ENCODE measurements at regions not wholly inside any gene's neighbourhood (a gene's known extent, or its start where the extent isn't known, plus 50 kb on each side); places are given as distances from the start of the nearest gene placed in this dataset.

- Mint-ChIP-seq H3K4me1 (ENCODE audit: low read depth) (no peaks in the 10 kb centered on the region), H3K9me3 (peaks cover 30% of the 10 kb centered on the region), H3K27me3 (no peaks in the 10 kb centered on the region), H3K4me3 (no peak overlapping the region), H3K36me3 (ENCODE audit: low read depth) (no peaks in the 10 kb centered on the region), H3K27ac (no peak overlapping the region)
- DNase-seq = no peak
Observed at GRCh38 chr3:20798666-20799065, 612.7 kb upstream of the SGO1 start.

DNA sequence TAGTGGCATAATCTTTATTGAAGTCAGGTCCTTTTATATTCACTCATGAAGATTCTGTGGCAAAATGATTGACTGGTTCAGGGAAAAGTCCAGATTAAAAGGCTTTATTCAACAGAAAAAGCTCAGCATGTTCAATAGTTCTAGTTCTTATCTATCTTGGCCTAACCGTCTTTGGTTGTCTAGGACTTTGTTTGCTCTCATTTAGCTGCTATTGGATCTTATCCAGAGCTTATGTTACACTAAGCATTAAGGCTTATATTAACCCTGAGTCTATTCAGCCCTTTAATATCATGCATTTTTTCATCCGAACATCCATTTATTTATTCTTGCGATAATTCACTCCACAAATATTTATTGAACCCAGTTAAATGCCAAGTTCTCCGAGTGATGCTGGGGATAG, 601.0 kb upstream of the SGO1 start:
- no peaks in the 10 kb centered on the region for H3K4me1 Mint-ChIP-seq (ENCODE audit: low read depth)
- DNase-seq = no peak
- H3K36me3 Mint-ChIP-seq (ENCODE audit: low read depth) = no peaks in the 10 kb centered on the region
- no peak overlapping the region for H3K27ac Mint-ChIP-seq
- H3K4me3 Mint-ChIP-seq = no peak overlapping the region
- peaks cover 52% of the 10 kb centered on the region for H3K9me3 Mint-ChIP-seq
- H3K27me3 Mint-ChIP-seq = no peaks in the 10 kb centered on the region

- H3K27me3 Mint-ChIP-seq = no peaks in the 10 kb centered on the region
- no peaks in the 10 kb centered on the region for H3K4me1 Mint-ChIP-seq (ENCODE audit: low read depth)
- no peak overlapping the region for H3K27ac Mint-ChIP-seq
- H3K36me3 Mint-ChIP-seq (ENCODE audit: low read depth) = no peaks in the 10 kb centered on the region
- no peak for DNase-seq
- H3K4me3 Mint-ChIP-seq = no peak overlapping the region
- H3K9me3 Mint-ChIP-seq = peaks cover 43% of the 10 kb centered on the region
Observed at GRCh38 chr3:20776692-20777091, 590.7 kb upstream of the SGO1 start.

DNA sequence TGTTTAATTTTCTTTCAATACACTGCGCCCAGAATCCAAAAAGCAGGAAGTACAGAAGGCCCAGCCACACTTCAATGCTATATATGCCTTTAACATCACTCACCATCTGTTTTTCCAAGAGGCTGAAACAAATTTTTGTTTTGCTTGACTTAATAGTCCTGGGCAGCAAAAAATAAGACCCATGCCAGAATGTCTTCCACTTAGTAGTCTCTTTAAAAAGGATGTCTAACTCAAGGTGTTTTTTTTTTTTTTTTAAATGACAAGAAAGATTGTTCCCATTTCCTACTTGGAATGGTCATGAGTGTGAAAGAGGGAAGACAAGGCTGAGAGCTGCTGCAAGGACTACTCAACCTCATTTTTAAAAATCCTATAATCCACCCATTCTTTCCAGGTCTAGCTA, 590.3 kb upstream of the SGO1 start:
- H3K27ac Mint-ChIP-seq = no peak overlapping the region
- H3K4me1 Mint-ChIP-seq (ENCODE audit: low read depth) = no peaks in the 10 kb centered on the region
- H3K9me3 Mint-ChIP-seq = peaks cover 44% of the 10 kb centered on the region
- no peak overlapping the region for H3K4me3 Mint-ChIP-seq
- no peak for DNase-seq
- H3K36me3 Mint-ChIP-seq (ENCODE audit: low read depth) = no peaks in the 10 kb centered on the region
- no peaks in the 10 kb centered on the region for H3K27me3 Mint-ChIP-seq

- Mint-ChIP-seq H3K36me3 (ENCODE audit: low read depth) (no peaks in the 10 kb centered on the region), H3K27ac (no peak overlapping the region), H3K27me3 (no peaks in the 10 kb centered on the region), H3K4me1 (ENCODE audit: low read depth) (no peaks in the 10 kb centered on the region), H3K4me3 (no peak overlapping the region), H3K9me3 (peaks cover 49% of the 10 kb centered on the region)
- DNase-seq = no peak
Observed at GRCh38 chr3:20773320-20773984, 587.4 kb upstream of the SGO1 start.

DNA sequence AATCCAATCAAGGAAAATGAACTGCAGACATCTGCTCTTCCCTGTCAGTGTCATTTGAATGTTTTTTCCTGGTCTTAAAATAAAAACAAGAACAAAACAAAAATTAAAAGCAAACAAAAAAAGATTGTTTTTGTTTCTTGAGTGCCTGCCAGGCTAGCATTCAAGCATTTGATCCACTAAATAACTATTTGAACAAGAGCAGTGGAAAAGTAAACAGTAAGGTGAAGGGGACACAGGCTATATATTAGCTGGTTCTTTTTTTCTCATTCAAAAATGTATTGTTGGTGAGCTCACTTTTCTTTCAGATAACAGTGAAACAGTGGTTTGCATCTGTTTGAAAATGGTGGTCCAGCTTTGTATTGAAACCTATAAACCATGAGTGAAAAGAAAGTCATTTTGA, 586.9 kb upstream of the SGO1 start:
- no peak for DNase-seq
- Mint-ChIP-seq H3K27me3 (no peaks in the 10 kb centered on the region), H3K4me1 (ENCODE audit: low read depth) (no peaks in the 10 kb centered on the region), H3K4me3 (no peak overlapping the region), H3K36me3 (ENCODE audit: low read depth) (no peaks in the 10 kb centered on the region), H3K27ac (no peak overlapping the region), H3K9me3 (peaks cover 53% of the 10 kb centered on the region)

DNA sequence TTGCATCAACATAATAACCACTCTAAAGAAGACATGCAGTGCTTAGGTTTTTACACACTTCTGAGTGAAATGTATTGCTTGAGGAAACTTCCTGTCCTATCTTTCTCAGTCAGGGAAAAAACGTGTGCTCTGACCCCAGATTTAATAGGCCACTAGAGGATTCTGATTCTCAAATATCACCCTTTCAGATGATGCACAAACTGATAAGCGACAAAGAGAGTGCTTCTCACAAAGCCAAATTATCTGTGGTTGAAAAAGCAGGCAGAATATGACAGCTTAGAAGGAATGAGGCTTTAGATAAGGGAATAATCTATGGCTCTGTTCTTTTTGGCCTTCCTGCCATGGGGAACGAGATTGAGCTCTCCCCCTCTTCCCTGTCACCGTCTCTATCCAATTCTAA, 583.4 kb upstream of the SGO1 start:
- Mint-ChIP-seq H3K27me3 (no peaks in the 10 kb centered on the region), H3K4me3 (no peak overlapping the region), H3K4me1 (ENCODE audit: low read depth) (no peaks in the 10 kb centered on the region), H3K9me3 (peaks cover 46% of the 10 kb centered on the region), H3K36me3 (ENCODE audit: low read depth) (no peaks in the 10 kb centered on the region), H3K27ac (no peak overlapping the region)
- DNase-seq = no peak

- no peaks in the 10 kb centered on the region for H3K27me3 Mint-ChIP-seq
- H3K36me3 Mint-ChIP-seq (ENCODE audit: low read depth) = no peaks in the 10 kb centered on the region
- no peak overlapping the region for H3K4me3 Mint-ChIP-seq
- H3K4me1 Mint-ChIP-seq (ENCODE audit: low read depth) = no peaks in the 10 kb centered on the region
- peaks cover 16% of the 10 kb centered on the region for H3K9me3 Mint-ChIP-seq
- H3K27ac Mint-ChIP-seq = no peak overlapping the region
- DNase-seq = no peak
Observed at GRCh38 chr3:20760981-20761380, 575.0 kb upstream of the SGO1 start.

- H3K27ac Mint-ChIP-seq = no peak overlapping the region
- peaks cover 24% of the 10 kb centered on the region for H3K9me3 Mint-ChIP-seq
- H3K36me3 Mint-ChIP-seq (ENCODE audit: low read depth) = no peaks in the 10 kb centered on the region
- H3K4me3 Mint-ChIP-seq = no peak overlapping the region
- no peaks in the 10 kb centered on the region for H3K27me3 Mint-ChIP-seq
- no peak for DNase-seq
- H3K4me1 Mint-ChIP-seq (ENCODE audit: low read depth) = no peaks in the 10 kb centered on the region
Observed at GRCh38 chr3:20752416-20752815, 566.4 kb upstream of the SGO1 start.

DNA sequence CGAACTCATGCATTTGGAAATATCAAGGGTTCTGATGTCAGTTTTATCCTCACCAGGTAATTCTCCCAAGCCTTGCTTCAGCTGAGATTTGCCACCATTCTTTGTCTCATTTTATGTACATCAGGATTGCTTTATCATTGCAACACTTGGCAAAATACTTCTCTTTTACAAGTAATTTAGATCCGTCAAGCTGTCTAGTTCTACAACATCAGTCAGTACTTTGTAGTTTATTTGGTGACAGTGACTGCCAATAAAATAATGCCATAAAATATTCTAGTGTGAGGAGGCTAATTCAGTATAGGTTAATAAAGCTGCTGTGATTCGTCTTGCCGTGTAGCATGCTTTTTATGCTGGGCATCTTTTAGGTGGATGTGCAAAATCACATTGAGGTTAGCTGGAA, 565.3 kb upstream of the SGO1 start:
- H3K36me3 Mint-ChIP-seq (ENCODE audit: low read depth) = no peaks in the 10 kb centered on the region
- H3K4me3 Mint-ChIP-seq = no peak overlapping the region
- no peak overlapping the region for H3K27ac Mint-ChIP-seq
- H3K27me3 Mint-ChIP-seq = no peaks in the 10 kb centered on the region
- H3K9me3 Mint-ChIP-seq = peaks cover 28% of the 10 kb centered on the region
- no peak for DNase-seq
- no peaks in the 10 kb centered on the region for H3K4me1 Mint-ChIP-seq (ENCODE audit: low read depth)

DNA sequence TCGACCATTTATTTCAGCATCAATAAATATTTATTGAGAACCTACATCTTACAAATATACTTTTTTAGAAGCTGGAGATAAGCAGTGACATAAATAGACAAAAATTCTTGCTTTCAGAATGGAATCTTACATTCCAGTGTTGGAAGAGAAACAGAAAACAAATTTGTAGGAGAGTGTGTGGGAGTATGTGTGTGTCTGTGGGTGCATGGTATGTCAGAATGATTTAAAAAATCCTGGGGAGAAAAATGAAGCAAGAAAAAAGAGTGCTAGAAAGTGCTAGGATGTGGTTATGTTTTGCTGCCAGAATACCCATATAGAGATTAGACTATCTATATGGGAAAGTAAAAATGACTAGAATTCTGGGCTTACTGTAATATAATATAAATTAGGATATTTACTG, 561.7 kb upstream of the SGO1 start:
- H3K4me1 Mint-ChIP-seq (ENCODE audit: low read depth) = no peaks in the 10 kb centered on the region
- H3K27ac Mint-ChIP-seq = no peak overlapping the region
- no peaks in the 10 kb centered on the region for H3K36me3 Mint-ChIP-seq (ENCODE audit: low read depth)
- H3K27me3 Mint-ChIP-seq = no peaks in the 10 kb centered on the region
- DNase-seq = no peak
- peaks cover 21% of the 10 kb centered on the region for H3K9me3 Mint-ChIP-seq
- H3K4me3 Mint-ChIP-seq = no peak overlapping the region

DNA sequence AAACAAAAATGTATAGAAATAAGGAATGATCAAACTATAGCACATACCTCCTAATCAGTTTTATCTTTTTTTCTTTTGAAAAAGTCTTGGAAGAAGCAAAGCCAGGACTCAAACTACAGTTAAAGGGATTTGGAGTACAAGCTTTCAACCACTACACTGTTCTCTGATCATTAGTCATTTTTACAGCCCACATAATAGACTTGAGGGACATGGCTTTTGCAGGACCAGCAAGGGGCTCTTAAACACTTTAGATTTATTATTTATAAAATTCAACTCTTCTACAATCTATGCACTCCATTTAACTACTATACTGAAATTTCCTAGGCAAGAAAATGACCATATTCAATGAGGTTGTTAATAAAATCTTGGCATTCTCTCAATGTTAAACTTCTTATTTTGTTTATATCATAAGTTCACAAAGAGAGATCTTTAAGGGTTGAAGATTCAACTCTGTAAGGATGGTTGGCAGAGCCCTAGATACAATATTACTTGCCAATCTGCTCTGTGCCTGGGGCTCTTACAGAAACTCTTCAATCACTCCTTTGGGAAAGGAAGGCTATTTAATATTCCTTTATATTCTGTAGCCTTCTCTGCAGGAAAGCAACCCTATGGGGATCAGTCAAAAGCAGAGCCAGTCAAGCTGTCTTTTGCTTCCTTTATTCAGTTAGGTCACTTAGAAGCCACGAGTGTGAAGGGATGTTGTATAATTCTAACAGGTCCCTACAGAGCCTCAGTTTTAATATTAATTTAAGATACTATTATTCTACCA, 557.7 kb upstream of the SGO1 start:
- Mint-ChIP-seq H3K27me3 (no peaks in the 10 kb centered on the region), H3K9me3 (peaks cover 13% of the 10 kb centered on the region), H3K4me1 (ENCODE audit: low read depth) (no peaks in the 10 kb centered on the region), H3K36me3 (ENCODE audit: low read depth) (no peaks in the 10 kb centered on the region), H3K27ac (no peak overlapping the region), H3K4me3 (no peak overlapping the region)
- DNase-seq = no peak

DNA sequence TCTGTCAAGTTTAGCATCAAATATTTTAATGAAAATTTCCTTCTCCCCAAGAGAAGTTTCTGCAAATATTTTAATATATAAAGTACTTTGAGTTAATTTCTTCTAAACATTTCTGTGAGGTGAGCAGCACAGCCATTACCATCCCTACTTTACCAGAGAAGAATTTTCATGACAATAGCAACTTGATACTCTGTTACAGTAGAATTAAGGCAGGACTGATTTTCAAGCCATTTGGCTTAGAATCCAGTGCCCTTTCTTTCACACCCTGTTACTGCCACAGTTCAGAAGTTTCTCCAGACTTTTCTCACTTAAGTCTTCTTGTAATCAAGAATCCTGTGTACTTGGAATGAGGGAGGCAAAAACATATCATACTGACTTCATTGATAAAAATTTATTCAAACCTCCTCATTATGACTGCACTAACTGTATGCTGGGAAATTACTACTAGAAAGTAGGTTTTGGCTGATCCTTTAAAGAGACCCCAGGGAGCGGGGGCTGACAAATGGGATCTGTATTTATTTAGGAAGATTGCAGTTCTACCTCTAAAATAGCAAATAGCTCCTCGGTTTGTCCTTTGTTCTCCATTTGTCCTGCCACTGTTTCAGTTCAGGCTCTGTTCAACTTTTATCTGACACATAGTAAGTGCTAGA, 557.0 kb upstream of the SGO1 start:
- Mint-ChIP-seq H3K4me1 (ENCODE audit: low read depth) (no peaks in the 10 kb centered on the region), H3K36me3 (ENCODE audit: low read depth) (no peaks in the 10 kb centered on the region)

DNA sequence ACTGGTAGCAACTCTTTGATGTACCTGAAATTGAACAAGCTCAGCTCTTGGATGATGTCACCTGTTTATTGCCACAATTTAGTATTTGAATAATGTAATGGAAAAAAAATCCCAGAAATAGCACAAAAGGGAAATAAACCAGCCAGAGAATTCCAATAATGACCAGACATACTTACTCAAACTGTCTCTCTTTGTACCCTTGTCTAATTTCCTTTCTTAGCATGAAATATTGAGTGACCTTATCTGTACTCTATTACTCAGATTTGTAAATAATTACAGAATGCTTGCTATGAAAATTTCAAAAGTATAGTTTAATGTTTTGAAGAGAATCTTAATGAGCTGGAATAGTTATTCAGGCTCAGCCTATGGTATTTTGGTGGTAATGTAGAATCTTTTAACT, 555.4 kb upstream of the SGO1 start:
- no peaks in the 10 kb centered on the region for H3K4me1 Mint-ChIP-seq (ENCODE audit: low read depth)
- no peaks in the 10 kb centered on the region for H3K36me3 Mint-ChIP-seq (ENCODE audit: low read depth)
- H3K27me3 Mint-ChIP-seq = no peaks in the 10 kb centered on the region
- H3K9me3 Mint-ChIP-seq = peaks cover 6% of the 10 kb centered on the region
- H3K4me3 Mint-ChIP-seq = no peak overlapping the region
- no peak overlapping the region for H3K27ac Mint-ChIP-seq
- DNase-seq = no peak

More for the DNA sequence above, 557.0 kb upstream of the SGO1 start:
- Mint-ChIP-seq H3K9me3 (peaks cover 12% of the 10 kb centered on the region), H3K27ac (no peak overlapping the region), H3K27me3 (no peaks in the 10 kb centered on the region), H3K4me3 (no peak overlapping the region)
- no peak for DNase-seq

DNA sequence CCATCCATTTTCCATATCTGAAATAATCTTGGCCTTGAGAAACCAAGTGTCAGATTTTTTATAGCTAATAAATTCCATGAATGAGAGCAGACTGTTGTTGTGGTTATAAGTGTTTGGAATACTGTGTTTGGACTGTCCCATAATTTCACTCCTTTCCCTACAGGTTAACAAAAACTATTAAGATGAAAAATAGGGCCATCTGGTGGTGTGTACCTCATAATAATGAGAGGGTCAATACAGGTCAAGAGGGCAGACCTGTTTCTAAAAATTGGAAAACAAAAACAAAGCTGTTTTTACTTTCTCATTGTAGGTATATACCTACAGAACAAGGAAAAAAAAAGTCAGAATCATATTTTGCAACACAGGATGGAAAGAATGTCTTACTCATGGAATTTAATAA, 553.8 kb upstream of the SGO1 start:
- Mint-ChIP-seq H3K36me3 (ENCODE audit: low read depth) (no peaks in the 10 kb centered on the region), H3K4me1 (ENCODE audit: low read depth) (no peaks in the 10 kb centered on the region), H3K27me3 (no peaks in the 10 kb centered on the region), H3K4me3 (no peak overlapping the region), H3K27ac (no peak overlapping the region), H3K9me3 (peaks cover 6% of the 10 kb centered on the region)
- no peak for DNase-seq
